Heart left ventricle (tissue), 16 donors: ENCODE measurements at regions not wholly inside any gene's neighbourhood (a gene's known extent, or its start where the extent isn't known, plus 50 kb on each side); places are given as distances from the start of the nearest gene placed in this dataset.

ENCODE experiments used
- ATAC-seq, 4 donors: fragments of 200-7000 bp; cut with Tn5 transposase; one replicate each; pipeline ENCODE4 v1.9.1; 2020 to 2022; ENCODE audit warnings: moderate library complexity in 4 of 4, mild to moderate bottlenecking in 3 of 4, moderate number of reproducible peaks in 1 of 4
- DNase-seq, 5 donors: peaks; one replicate each; pipeline ENCODE4 v3.0.0-alpha.2; 2020
- H3K27ac ChIP-seq, 12 donors: fragments of 200-600 bp; sonication (generic) in 4 of 12; one replicate each; pipeline versions ENCODE4 v1.5.0 to v1.8.0; 2016 to 2022; ENCODE audit warnings: mild to moderate bottlenecking in 2 of 12
- H3K27me3 ChIP-seq, 9 donors: fragments of 200-600 bp; sonication (generic) in 2 of 9; one replicate each; pipeline versions ENCODE4 v1.5.1 to v1.8.0; 2016 to 2022; ENCODE audit warnings: mild to moderate bottlenecking in 3 of 9
- H3K36me3 ChIP-seq, 9 donors: fragments of 200-600 bp; sonication (generic) in 2 of 9; one replicate each; pipeline versions ENCODE4 v1.5.0 to v1.8.0; 2018 to 2022; ENCODE audit warnings: mild to moderate bottlenecking in 2 of 9
- H3K4me1 ChIP-seq, 12 donors: fragments of 200-600 bp; sonication (generic) in 4 of 12; one replicate each; pipeline versions ENCODE4 v1.5.0 to v1.8.0; 2016 to 2022; ENCODE audit warnings: mild to moderate bottlenecking in 3 of 12
- H3K4me3 ChIP-seq, 12 donors: fragments of 200-600 bp; sonication (generic) in 4 of 12; one replicate each; pipeline versions ENCODE4 v1.5.0 to v1.8.0; 2017 to 2022; ENCODE audit warnings: mild to moderate bottlenecking in 9 of 12, moderate library complexity in 4 of 12
- H3K9me3 ChIP-seq, 12 donors: fragments of 200-600 bp; sonication (generic) in 4 of 12; one replicate each; pipeline versions ENCODE4 v1.5.0 to v1.8.0; 2016 to 2022; ENCODE audit warnings: mild to moderate bottlenecking in 1 of 12
- POLR2A ChIP-seq, 2 donors: fragments of 450-650 bp; IDR thresholded peaks; one replicate each; pipeline ENCODE4 v1.6.1; 2017; ENCODE audit warnings: antibody characterized with exemption in 2 of 2, mild to moderate bottlenecking in 2 of 2, moderate library complexity in 2 of 2
- WGBS, 4 donors: extraction: QIAGEN DNeasy Blood & Tissue Kit in 2 of 4; methylation state at CpG; one replicate each; pipeline versions ENCODE4 v1.1.5 to v1.1.7; 2013 to 2018; 5-methylcytosine and 5-hydroxymethylcytosine counted together
- intact Hi-C, 10 donors: fragments of 100-400 bp; cut with DNase I; formaldehyde crosslinking; loops; one replicate each; pipeline versions ENCODE4 v1.11.1 to v1.14.2; 2022
- TF ChIP-seq, protein P1 (sequence below), 12 donors: fragments of 200-600 bp; sonication (generic) in 4 of 12; IDR thresholded peaks; one replicate each; pipeline versions ENCODE4 v1.5.0 to v1.8.0; 2018 to 2022; ENCODE audit warnings: antibody characterized with exemption in 12 of 12, mild to moderate bottlenecking in 5 of 12
- donor health status: ischemic (EF 13 %, LVEDD 7.1; RV severe dilation, severe dysfunction).
- donor health status: healthy with polysubstance abuse.
- donor health status: DM: no; HTN: yes; CAD: no.
- donor health status: DM: no; HTN: no; CAD: no.
- donor health status: ischemic (EF 25% LVEDD 6.9; RV normal size, moderate dysfunction).
- donor health status: ischemic (EF 25% LVEDD 5.7; RV mildly dilated, moderate dysfunction).
- donor health status: healthy.
- donor health status: DM: yes; HTN: yes; CAD: no.
- donor health status: ischemic (EF 35%, LVEDD 5.7; RV mildly dilated, moderate dysfunction).
- donor health status: nonischemic (EF 11% LVEDD 7.7; RV severe dilation, severe dysfunction).
- donor health status: DM: yes; HTN: yes; CAD: no.
- donor health status: PGD.
- donor health status: ischemic (EF 29% LVEDD 5.4; RV normal size, mild dysfunction).
- donor health status: nonischemic (EF 23%, LVEDD 6.1; RV moderate dilation, normal function).

- no peak for ATAC-seq
- Histone ChIP-seq H3K4me3 (no peak overlapping the region), H3K4me1 (no peaks in the 10 kb centered on the region), H3K36me3 (no peaks in the 10 kb centered on the region), H3K9me3 (no peaks in the 10 kb centered on the region), H3K27me3 (no peaks in the 10 kb centered on the region), H3K27ac (no peak overlapping the region)
- no peak for DNase-seq
- 66 to 68% (median 66%) methylated on average over 5 of the region's 5 CpGs for WGBS, 4 donors
- intact Hi-C loops: no loop called here
- TF ChIP-seq POLR2A (IDR thresholded peaks at IDR 0.05): no peak
- TF ChIP-seq, protein P1, sequence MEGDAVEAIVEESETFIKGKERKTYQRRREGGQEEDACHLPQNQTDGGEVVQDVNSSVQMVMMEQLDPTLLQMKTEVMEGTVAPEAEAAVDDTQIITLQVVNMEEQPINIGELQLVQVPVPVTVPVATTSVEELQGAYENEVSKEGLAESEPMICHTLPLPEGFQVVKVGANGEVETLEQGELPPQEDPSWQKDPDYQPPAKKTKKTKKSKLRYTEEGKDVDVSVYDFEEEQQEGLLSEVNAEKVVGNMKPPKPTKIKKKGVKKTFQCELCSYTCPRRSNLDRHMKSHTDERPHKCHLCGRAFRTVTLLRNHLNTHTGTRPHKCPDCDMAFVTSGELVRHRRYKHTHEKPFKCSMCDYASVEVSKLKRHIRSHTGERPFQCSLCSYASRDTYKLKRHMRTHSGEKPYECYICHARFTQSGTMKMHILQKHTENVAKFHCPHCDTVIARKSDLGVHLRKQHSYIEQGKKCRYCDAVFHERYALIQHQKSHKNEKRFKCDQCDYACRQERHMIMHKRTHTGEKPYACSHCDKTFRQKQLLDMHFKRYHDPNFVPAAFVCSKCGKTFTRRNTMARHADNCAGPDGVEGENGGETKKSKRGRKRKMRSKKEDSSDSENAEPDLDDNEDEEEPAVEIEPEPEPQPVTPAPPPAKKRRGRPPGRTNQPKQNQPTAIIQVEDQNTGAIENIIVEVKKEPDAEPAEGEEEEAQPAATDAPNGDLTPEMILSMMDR (IDR thresholded peaks at IDR 0.05): no peak
Observed at GRCh38 chr2:195304310-195304709, 352.7 kb upstream of the SLC39A10 start.

DNA sequence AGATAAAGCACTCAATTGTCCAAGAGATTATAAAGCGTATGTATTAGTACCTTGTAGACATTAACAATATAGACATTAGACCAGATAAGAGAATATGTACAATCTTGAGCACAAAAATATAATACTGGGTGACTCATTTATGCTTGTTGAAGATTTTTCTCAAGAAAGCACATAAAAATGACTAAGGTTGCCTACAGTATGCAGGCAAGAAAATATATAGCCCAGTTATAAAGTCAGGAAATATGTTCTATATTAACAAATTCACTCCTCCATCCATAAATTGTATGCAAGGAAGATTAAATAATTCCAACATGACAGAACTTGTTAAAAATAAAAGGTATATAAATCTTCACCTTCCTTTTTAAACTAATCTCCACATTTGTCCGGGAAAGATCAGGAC, 356.4 kb upstream of the SLC39A10 start:
- Histone ChIP-seq H3K27ac (no peak overlapping the region), H3K27me3 (no peaks in the 10 kb centered on the region), H3K4me1 (no peaks in the 10 kb centered on the region), H3K36me3 (no peaks in the 10 kb centered on the region), H3K4me3 (no peak overlapping the region), H3K9me3 (peaks cover 0 to 2% (median 0%) of the 10 kb centered on the region in 12 donors)
- TF ChIP-seq, protein P1 (IDR thresholded peaks at IDR 0.05): no peak
- TF ChIP-seq POLR2A (IDR thresholded peaks at IDR 0.05): no peak
- DNase-seq (no peak), ATAC-seq (no peak)
- 88 to 92% (median 89%) methylated on average over 2 of the region's 2 CpGs for WGBS, 4 donors
- intact Hi-C loops: no loop called here

DNA sequence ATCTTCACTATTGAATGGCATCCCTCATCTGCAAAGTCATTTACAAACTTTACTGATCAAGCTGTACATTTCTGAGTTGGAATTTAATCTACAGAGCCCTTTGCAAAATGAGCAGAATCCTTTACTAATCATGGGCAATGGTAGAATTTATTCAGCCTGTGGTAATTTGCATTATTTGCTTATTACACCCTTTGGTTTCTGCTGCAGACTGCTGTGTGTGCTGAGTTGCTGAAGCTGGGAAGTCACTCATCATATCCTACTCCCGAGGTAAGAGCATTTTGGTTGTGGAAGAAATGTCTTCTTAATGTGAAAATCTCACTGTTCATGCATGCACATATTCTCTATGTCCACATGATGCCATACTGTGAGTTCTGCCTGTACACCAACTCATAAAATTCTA, 357.4 kb upstream of the SLC39A10 start:
- Histone ChIP-seq H3K9me3 (peaks cover 0 to 13% (median 0%) of the 10 kb centered on the region in 12 donors), H3K27me3 (no peaks in the 10 kb centered on the region), H3K27ac (no peak overlapping the region), H3K4me3 (no peak overlapping the region), H3K4me1 (no peaks in the 10 kb centered on the region), H3K36me3 (no peaks in the 10 kb centered on the region)
- ATAC-seq (no peak), DNase-seq (no peak)
- 61 to 79% (median 65%) methylated on average over 1 of the region's 1 CpG for WGBS, 4 donors
- TF ChIP-seq, protein P1 (IDR thresholded peaks at IDR 0.05): no peak
- TF ChIP-seq POLR2A (IDR thresholded peaks at IDR 0.05): no peak
- intact Hi-C loops: no loop called here

- DNase-seq (no peak), ATAC-seq (no peak)
- H3K4me1 ChIP-seq: no peaks in the 10 kb centered on the region
- H3K27me3 ChIP-seq: no peaks in the 10 kb centered on the region
- WGBS, 4 donors: 42 to 55% (median 51%) methylated on average over 1 of the region's 1 CpG
- intact Hi-C loops: no loop called here
- H3K36me3 ChIP-seq: no peaks in the 10 kb centered on the region
- TF ChIP-seq, protein P1 (IDR thresholded peaks at IDR 0.05): no peak
- TF ChIP-seq POLR2A (IDR thresholded peaks at IDR 0.05): no peak
- H3K27ac ChIP-seq: no peak overlapping the region
- peaks cover 0 to 17% (median 0%) of the 10 kb centered on the region in 12 donors for H3K9me3 ChIP-seq
- no peak overlapping the region for H3K4me3 ChIP-seq
Observed at GRCh38 chr2:195296490-195296889, 360.5 kb upstream of the SLC39A10 start.
